Ovary (tissue), 7 donors: ENCODE measurements at regions not wholly inside any gene's neighbourhood (a gene's known extent, or its start where the extent isn't known, plus 50 kb on each side); places are given as distances from the start of the nearest gene placed in this dataset.

ENCODE experiments used
- DNase-seq, 5 donors: peaks; one replicate each; pipeline ENCODE4 v3.0.0-alpha.2; 2019 to 2020
- H3K27ac ChIP-seq, 2 donors: fragments of 200-600 bp; one replicate each; pipeline versions ENCODE4 v1.5.1 to v1.8.0; 2019 to 2022
- H3K27me3 ChIP-seq: fragments of 200-600 bp; one replicate; pipeline ENCODE4 v1.8.0; 2022
- H3K36me3 ChIP-seq: fragments of 200-600 bp; sonication (generic); one replicate; pipeline ENCODE4 v1.5.1; 2019
- H3K4me1 ChIP-seq: one replicate; pipeline ENCODE4 v1.8.1; 2013; ENCODE audit warnings: mild to moderate bottlenecking, moderate library complexity; ENCODE audit not compliant: insufficient read depth
- H3K4me3 ChIP-seq: fragments of 200-600 bp; sonication (generic); one replicate; pipeline ENCODE4 v1.5.1; 2017
- H3K9me3 ChIP-seq, 2 donors: fragments of 200-600 bp in 1 of 2; sonication (generic) in 1 of 2; one replicate each; pipeline versions ENCODE4 v1.5.1 to v1.8.1; 2013 to 2019; ENCODE audit warnings: mild to moderate bottlenecking in 1 of 2, moderate library complexity in 1 of 2
- CTCF ChIP-seq, 3 donors: fragments of 450-650 bp in 2 of 3; fragments of 200-600 bp in 1 of 3; IDR thresholded peaks; one replicate each; pipeline versions ENCODE4 v1.5.1 to v1.8.0; 2016 to 2022; ENCODE audit warnings: antibody characterized with exemption in 3 of 3, mild to moderate bottlenecking in 1 of 3
- EP300 ChIP-seq: sonication (generic); formaldehyde crosslinking; IDR thresholded peaks from one replicate; pipeline ENCODE4 v1.6.1; 2017; ENCODE audit warnings: antibody characterized with exemption
- POLR2A ChIP-seq: fragments of 450-650 bp; IDR thresholded peaks from one replicate; pipeline ENCODE4 v1.6.1; 2017; ENCODE audit warnings: antibody characterized with exemption, mild to moderate bottlenecking, moderate library complexity
- WGBS, 3 donors: extraction: QIAGEN DNeasy Blood & Tissue Kit in 1 of 3; methylation state at CpG; one replicate each; pipeline versions ENCODE4 v1.1.5 to v1.1.7; 2013 to 2017; 5-methylcytosine and 5-hydroxymethylcytosine counted together
- intact Hi-C, 4 donors: fragments of 100-400 bp; cut with DNase I; formaldehyde crosslinking; loops; one replicate each; pipeline versions ENCODE4 v1.11.0 to v1.15.1; 2022 to 2023
- donor health status: DM: no; HTN: no; CAD: no; lungs with moderate emphysema.
- donor health status: DM: no; HTN: no; CAD: no.
- donor health status: Bipolar disorder and iron deficiency.
- donor health status: DM: no; HTN: no; CAD: no.
- donor health status: DM: yes; HTN: yes; CAD: no.

GRCh38 chr17:17425591-17425990 is 51.2 kb upstream of the MED9 start:
- no peak overlapping the region for H3K4me3 ChIP-seq
- H3K9me3 ChIP-seq: no peaks in the 10 kb centered on the region
- intact Hi-C loops: no loop called here
- no peaks in the 10 kb centered on the region for H3K4me1 ChIP-seq
- TF ChIP-seq EP300 (no peak), POLR2A (no peak), CTCF (IDR thresholded peaks at IDR 0.05) (no peak)
- DNase-seq: no peak
- 69 to 77% (median 75%) methylated on average over 4 of the region's 4 CpGs for WGBS, 3 donors
- H3K27ac ChIP-seq: no peak overlapping the region
- no peaks in the 10 kb centered on the region for H3K36me3 ChIP-seq
- no peaks in the 10 kb centered on the region for H3K27me3 ChIP-seq

- Histone ChIP-seq H3K27ac (no peak overlapping the region), H3K4me1 (no peaks in the 10 kb centered on the region), H3K4me3 (no peak overlapping the region), H3K9me3 (no peaks in the 10 kb centered on the region), H3K27me3 (no peaks in the 10 kb centered on the region), H3K36me3 (no peaks in the 10 kb centered on the region)
- TF ChIP-seq EP300 (no peak), CTCF (IDR thresholded peaks at IDR 0.05) (no peak)
- DNase-seq: no peak
- WGBS, 3 donors: 91 to 94% (median 93%) methylated on average over 4 of the region's 4 CpGs
- intact Hi-C loops: no loop called here
Observed at GRCh38 chr17:17426184-17426583, 50.6 kb upstream of the MED9 start.
